WTC11 (cell line): ENCODE measurements at regions not wholly inside any gene's neighbourhood (a gene's known extent, or its start where the extent isn't known, plus 50 kb on each side); places are given as distances from the start of the nearest gene placed in this dataset.

ENCODE experiments used
- ATAC-seq: fragments of 200-7000 bp; cut with Tn5 transposase; 2 replicates; pipeline ENCODE4 v1.10.0; 2021; ENCODE audit warnings: mild to moderate bottlenecking, moderate library complexity
- CTCF ChIA-PET: fragments of 300-600 bp; sonication (Branson Sonifier 250); formaldehyde crosslinking; loops from one replicate; lab custom pipeline; 2021; ENCODE audit warnings: antibody characterized with exemption; lab: Charles Lee
- POLR2A ChIA-PET: fragments of 350-600 bp; sonication (Branson Sonifier 250); formaldehyde crosslinking; loops from one replicate; lab custom pipeline; 2021; ENCODE audit warnings: antibody characterized with exemption; lab: Charles Lee
- DNase-seq: peaks from one replicate; pipeline ENCODE4 v3.0.0; 2021; ENCODE audit warnings: low spot score
- H3K27ac Mint-ChIP-seq: 2 replicates; pipeline ENCODE4 v1.8.0; 2021; ENCODE audit warnings: mixed read lengths
- H3K27me3 Mint-ChIP-seq: 2 replicates; pipeline ENCODE4 v1.8.0; 2021; ENCODE audit warnings: low read depth, mild to moderate bottlenecking, moderate library complexity, mixed read lengths
- H3K36me3 Mint-ChIP-seq: 2 replicates; pipeline ENCODE4 v1.8.0; 2021; ENCODE audit warnings: mixed read lengths
- H3K4me1 Mint-ChIP-seq: 2 replicates; pipeline ENCODE4 v1.8.0; 2022; ENCODE audit warnings: mixed read lengths
- H3K4me3 Mint-ChIP-seq: 2 replicates; pipeline ENCODE4 v1.8.0; 2021; ENCODE audit warnings: mild to moderate bottlenecking, moderate library complexity, mixed read lengths
- H3K9me3 Mint-ChIP-seq: 2 replicates; pipeline ENCODE4 v1.8.0; 2021; ENCODE audit warnings: mixed read lengths
- EMX1 ChIP-seq: fragments of 250-450 bp; sonication (Bioruptor Pico); IDR thresholded peaks from 2 replicates; pipeline ENCODE4 v1.8.0; 2021; ENCODE audit warnings: mild to moderate bottlenecking
- FOXK1 ChIP-seq: sonication (generic); formaldehyde crosslinking; IDR thresholded peaks from 2 replicates; pipeline ENCODE4 v1.8.0; 2022; ENCODE audit warnings: mild to moderate bottlenecking, moderate library complexity, missing genetic modification reagents
- GABPB1 ChIP-seq: sonication (generic); formaldehyde crosslinking; IDR thresholded peaks from 2 replicates; pipeline ENCODE4 v1.8.1; 2023; ENCODE audit warnings: mild to moderate bottlenecking, missing genetic modification reagents
- GRHL2 ChIP-seq: fragments of 250-450 bp; sonication (Bioruptor Pico); IDR thresholded peaks from 2 replicates; pipeline ENCODE4 v1.8.0; 2022; ENCODE audit warnings: mild to moderate bottlenecking, moderate library complexity; ENCODE audit not compliant: insufficient replicate concordance, severe bottlenecking
- GTF2I ChIP-seq: fragments of 250-450 bp; sonication (Bioruptor Pico); conservative IDR thresholded peaks from 2 replicates; pipeline ENCODE4 v1.4.0; 2021; ENCODE audit warnings: mild to moderate bottlenecking
- HMGA2 ChIP-seq: fragments of 250-450 bp; sonication (Bioruptor Pico); IDR thresholded peaks from 2 replicates; pipeline ENCODE4 v1.4.0; 2021; ENCODE audit warnings: mild to moderate bottlenecking, moderate library complexity
- JUN ChIP-seq: sonication (generic); formaldehyde crosslinking; IDR thresholded peaks from 2 replicates; pipeline ENCODE4 v1.8.0; 2023; ENCODE audit warnings: mild to moderate bottlenecking, missing genetic modification reagents
- MYBL2 ChIP-seq: sonication (generic); formaldehyde crosslinking; IDR thresholded peaks from 2 replicates; pipeline ENCODE4 v1.8.1; 2023; ENCODE audit warnings: mild to moderate bottlenecking, moderate library complexity, missing genetic modification reagents
- NR1H2 ChIP-seq: sonication (generic); formaldehyde crosslinking; IDR thresholded peaks from 2 replicates; pipeline ENCODE4 v1.9.0; 2021; ENCODE audit warnings: mild to moderate bottlenecking, moderate library complexity, missing genetic modification reagents
- PRRX2 ChIP-seq: fragments of 250-450 bp; sonication (Bioruptor Pico); IDR thresholded peaks from 2 replicates; pipeline ENCODE4 v1.8.0; 2021; ENCODE audit warnings: mild to moderate bottlenecking
- SMAD4 ChIP-seq: sonication (generic); formaldehyde crosslinking; IDR thresholded peaks from 2 replicates; pipeline ENCODE4 v1.8.0; 2022; ENCODE audit warnings: mild to moderate bottlenecking, missing genetic modification reagents
- ZBTB21 ChIP-seq: sonication (generic); formaldehyde crosslinking; IDR thresholded peaks from 2 replicates; pipeline ENCODE4 v1.8.1; 2023; ENCODE audit warnings: mild to moderate bottlenecking, missing genetic modification reagents, borderline replicate concordance
- ZNF138 ChIP-seq: sonication (generic); formaldehyde crosslinking; conservative IDR thresholded peaks from 2 replicates; pipeline ENCODE4 v1.8.1; 2022; ENCODE audit warnings: mild to moderate bottlenecking, moderate library complexity, missing genetic modification reagents
- ZNF317 ChIP-seq: sonication (generic); formaldehyde crosslinking; IDR thresholded peaks from 2 replicates; pipeline ENCODE4 v1.8.1; 2023; ENCODE audit warnings: low read depth, mild to moderate bottlenecking, moderate library complexity, missing genetic modification reagents, borderline replicate concordance
- TF ChIP-seq, protein P1 (sequence below): fragments of 250-450 bp; sonication (Bioruptor Pico); IDR thresholded peaks from 2 replicates; pipeline ENCODE4 v1.8.0; 2021; ENCODE audit warnings: mild to moderate bottlenecking
- TF ChIP-seq, protein P2 (sequence below): sonication (generic); formaldehyde crosslinking; IDR thresholded peaks from 2 replicates; pipeline ENCODE4 v1.8.0; 2022; ENCODE audit warnings: mild to moderate bottlenecking, missing genetic modification reagents
- TF ChIP-seq, protein P3 (sequence below): sonication (generic); formaldehyde crosslinking; IDR thresholded peaks from 2 replicates; pipeline ENCODE4 v1.8.1; 2022; ENCODE audit warnings: missing genetic modification reagents, borderline replicate concordance
- TF ChIP-seq, protein P4 (sequence below): sonication (generic); formaldehyde crosslinking; IDR thresholded peaks from 2 replicates; pipeline ENCODE4 v1.8.0; 2023; ENCODE audit warnings: missing genetic modification reagents, mild to moderate bottlenecking, borderline replicate concordance
- TF ChIP-seq, protein P5 (sequence below): sonication (generic); formaldehyde crosslinking; IDR thresholded peaks from 2 replicates; pipeline ENCODE4 v1.8.0; 2023; ENCODE audit warnings: mild to moderate bottlenecking, missing genetic modification reagents

DNA sequence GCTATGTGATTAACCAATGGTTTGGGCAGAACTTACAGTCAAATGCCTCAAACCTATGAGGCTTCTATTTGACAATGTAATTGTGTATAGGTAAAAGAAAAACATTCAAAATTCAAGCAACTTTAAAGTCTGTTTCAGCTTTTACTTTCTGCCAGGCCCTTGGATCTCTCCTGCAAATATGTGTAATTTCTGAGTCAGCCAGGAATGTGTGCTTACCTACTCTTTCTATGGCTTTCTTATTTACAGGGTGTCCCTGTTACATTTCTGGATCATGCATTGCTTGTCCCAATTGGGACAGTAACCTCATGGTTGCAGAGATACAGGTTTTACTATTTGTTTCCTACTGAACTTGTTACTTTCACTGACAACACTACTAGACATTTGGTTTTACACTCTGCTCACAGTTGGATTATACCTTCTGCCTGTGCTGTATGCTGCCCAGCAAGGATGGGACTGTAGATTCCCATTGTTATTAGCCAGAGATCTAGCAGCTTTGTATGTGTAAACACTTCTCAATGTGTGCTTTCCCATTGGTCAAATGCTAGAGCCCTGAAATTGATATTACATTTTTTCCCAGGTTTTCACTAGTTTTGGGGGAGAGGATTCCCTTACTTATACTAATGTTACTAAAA lies 355.3 kb downstream of the ARL4A start:
- H3K27ac Mint-ChIP-seq: peak overlapping the region; percentile 57
- ChIA-PET CTCF (no interaction called here), POLR2A (no interaction called here)
- H3K9me3 Mint-ChIP-seq: no peaks in the 10 kb centered on the region; the same call in 1 of the 2 replicates
- no peak overlapping the region for H3K4me3 Mint-ChIP-seq
- 0 out of 2 replicates have a peak, but pooled peaks have one; percentile 16 for TF ChIP-seq GABPB1
- no peak for TF ChIP-seq PRRX2 (CRISPR knock-in tag)
- ATAC-seq: no peak
- no peak for DNase-seq
- H3K36me3 Mint-ChIP-seq: no peaks in the 10 kb centered on the region
- H3K27me3 Mint-ChIP-seq: no peaks in the 10 kb centered on the region
- no peaks in the 10 kb centered on the region for H3K4me1 Mint-ChIP-seq

DNA sequence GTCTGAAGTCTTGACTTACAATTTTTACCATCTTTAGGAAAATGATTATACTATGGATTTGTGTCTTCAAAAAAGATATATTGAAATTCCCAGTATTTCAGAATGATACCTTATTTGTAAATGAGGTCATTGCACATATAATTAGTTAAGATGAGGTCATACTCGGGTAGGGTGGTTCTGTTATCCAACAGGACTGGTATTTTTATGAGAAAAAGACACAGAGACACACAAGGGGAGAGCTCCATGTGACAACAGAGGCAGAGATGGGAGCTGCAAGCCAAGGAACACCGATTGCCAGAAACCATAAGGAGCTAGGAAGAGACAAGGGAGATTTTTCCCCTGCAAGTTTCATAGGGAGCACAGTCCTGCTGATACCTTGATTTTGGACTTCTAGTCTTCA lies 356.9 kb downstream of the ARL4A start:
- H3K4me1 Mint-ChIP-seq: no peaks in the 10 kb centered on the region
- no peak overlapping the region for H3K27ac Mint-ChIP-seq
- ChIA-PET POLR2A (no interaction called here), CTCF (no interaction called here)
- TF ChIP-seq, protein P1, sequence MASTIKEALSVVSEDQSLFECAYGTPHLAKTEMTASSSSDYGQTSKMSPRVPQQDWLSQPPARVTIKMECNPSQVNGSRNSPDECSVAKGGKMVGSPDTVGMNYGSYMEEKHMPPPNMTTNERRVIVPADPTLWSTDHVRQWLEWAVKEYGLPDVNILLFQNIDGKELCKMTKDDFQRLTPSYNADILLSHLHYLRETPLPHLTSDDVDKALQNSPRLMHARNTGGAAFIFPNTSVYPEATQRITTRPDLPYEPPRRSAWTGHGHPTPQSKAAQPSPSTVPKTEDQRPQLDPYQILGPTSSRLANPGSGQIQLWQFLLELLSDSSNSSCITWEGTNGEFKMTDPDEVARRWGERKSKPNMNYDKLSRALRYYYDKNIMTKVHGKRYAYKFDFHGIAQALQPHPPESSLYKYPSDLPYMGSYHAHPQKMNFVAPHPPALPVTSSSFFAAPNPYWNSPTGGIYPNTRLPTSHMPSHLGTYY (CRISPR knock-in tag): no peak
- TF ChIP-seq ZNF317 (CRISPR knock-in tag) (no peak), ZNF138 (CRISPR knock-in tag) (no peak), HMGA2 (CRISPR knock-in tag) (no peak), EMX1 (CRISPR knock-in tag) (no peak), GABPB1 (no peak), JUN (CRISPR knock-in tag) (no peak), NR1H2 (CRISPR knock-in tag) (no peak), SMAD4 (CRISPR knock-in tag) (no peak), FOXK1 (no peak), ZBTB21 (CRISPR knock-in tag) (no peak), GTF2I (CRISPR knock-in tag) (no peak), MYBL2 (CRISPR knock-in tag) (no peak), GRHL2 (no peak)
- TF ChIP-seq, protein P2, sequence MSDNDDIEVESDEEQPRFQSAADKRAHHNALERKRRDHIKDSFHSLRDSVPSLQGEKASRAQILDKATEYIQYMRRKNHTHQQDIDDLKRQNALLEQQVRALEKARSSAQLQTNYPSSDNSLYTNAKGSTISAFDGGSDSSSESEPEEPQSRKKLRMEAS (CRISPR knock-in tag): no peak
- TF ChIP-seq, protein P3, sequence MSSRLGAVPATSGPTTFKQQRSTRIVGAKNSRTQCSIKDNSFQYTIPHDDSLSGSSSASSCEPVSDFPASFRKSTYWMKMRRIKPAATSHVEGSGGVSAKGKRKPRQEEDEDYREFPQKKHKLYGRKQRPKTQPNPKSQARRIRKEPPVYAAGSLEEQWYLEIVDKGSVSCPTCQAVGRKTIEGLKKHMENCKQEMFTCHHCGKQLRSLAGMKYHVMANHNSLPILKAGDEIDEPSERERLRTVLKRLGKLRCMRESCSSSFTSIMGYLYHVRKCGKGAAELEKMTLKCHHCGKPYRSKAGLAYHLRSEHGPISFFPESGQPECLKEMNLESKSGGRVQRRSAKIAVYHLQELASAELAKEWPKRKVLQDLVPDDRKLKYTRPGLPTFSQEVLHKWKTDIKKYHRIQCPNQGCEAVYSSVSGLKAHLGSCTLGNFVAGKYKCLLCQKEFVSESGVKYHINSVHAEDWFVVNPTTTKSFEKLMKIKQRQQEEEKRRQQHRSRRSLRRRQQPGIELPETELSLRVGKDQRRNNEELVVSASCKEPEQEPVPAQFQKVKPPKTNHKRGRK: no peak
- TF ChIP-seq, protein P4, sequence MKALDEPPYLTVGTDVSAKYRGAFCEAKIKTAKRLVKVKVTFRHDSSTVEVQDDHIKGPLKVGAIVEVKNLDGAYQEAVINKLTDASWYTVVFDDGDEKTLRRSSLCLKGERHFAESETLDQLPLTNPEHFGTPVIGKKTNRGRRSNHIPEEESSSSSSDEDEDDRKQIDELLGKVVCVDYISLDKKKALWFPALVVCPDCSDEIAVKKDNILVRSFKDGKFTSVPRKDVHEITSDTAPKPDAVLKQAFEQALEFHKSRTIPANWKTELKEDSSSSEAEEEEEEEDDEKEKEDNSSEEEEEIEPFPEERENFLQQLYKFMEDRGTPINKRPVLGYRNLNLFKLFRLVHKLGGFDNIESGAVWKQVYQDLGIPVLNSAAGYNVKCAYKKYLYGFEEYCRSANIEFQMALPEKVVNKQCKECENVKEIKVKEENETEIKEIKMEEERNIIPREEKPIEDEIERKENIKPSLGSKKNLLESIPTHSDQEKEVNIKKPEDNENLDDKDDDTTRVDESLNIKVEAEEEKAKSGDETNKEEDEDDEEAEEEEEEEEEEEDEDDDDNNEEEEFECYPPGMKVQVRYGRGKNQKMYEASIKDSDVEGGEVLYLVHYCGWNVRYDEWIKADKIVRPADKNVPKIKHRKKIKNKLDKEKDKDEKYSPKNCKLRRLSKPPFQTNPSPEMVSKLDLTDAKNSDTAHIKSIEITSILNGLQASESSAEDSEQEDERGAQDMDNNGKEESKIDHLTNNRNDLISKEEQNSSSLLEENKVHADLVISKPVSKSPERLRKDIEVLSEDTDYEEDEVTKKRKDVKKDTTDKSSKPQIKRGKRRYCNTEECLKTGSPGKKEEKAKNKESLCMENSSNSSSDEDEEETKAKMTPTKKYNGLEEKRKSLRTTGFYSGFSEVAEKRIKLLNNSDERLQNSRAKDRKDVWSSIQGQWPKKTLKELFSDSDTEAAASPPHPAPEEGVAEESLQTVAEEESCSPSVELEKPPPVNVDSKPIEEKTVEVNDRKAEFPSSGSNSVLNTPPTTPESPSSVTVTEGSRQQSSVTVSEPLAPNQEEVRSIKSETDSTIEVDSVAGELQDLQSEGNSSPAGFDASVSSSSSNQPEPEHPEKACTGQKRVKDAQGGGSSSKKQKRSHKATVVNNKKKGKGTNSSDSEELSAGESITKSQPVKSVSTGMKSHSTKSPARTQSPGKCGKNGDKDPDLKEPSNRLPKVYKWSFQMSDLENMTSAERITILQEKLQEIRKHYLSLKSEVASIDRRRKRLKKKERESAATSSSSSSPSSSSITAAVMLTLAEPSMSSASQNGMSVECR (CRISPR knock-in tag): no peak
- TF ChIP-seq, protein P5, sequence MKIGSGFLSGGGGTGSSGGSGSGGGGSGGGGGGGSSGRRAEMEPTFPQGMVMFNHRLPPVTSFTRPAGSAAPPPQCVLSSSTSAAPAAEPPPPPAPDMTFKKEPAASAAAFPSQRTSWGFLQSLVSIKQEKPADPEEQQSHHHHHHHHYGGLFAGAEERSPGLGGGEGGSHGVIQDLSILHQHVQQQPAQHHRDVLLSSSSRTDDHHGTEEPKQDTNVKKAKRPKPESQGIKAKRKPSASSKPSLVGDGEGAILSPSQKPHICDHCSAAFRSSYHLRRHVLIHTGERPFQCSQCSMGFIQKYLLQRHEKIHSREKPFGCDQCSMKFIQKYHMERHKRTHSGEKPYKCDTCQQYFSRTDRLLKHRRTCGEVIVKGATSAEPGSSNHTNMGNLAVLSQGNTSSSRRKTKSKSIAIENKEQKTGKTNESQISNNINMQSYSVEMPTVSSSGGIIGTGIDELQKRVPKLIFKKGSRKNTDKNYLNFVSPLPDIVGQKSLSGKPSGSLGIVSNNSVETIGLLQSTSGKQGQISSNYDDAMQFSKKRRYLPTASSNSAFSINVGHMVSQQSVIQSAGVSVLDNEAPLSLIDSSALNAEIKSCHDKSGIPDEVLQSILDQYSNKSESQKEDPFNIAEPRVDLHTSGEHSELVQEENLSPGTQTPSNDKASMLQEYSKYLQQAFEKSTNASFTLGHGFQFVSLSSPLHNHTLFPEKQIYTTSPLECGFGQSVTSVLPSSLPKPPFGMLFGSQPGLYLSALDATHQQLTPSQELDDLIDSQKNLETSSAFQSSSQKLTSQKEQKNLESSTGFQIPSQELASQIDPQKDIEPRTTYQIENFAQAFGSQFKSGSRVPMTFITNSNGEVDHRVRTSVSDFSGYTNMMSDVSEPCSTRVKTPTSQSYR (CRISPR knock-in tag): no peak
- H3K9me3 Mint-ChIP-seq: no peaks in the 10 kb centered on the region; the same call in 1 of the 2 replicates
- ATAC-seq (peak; percentile 52), DNase-seq (no peak)
- H3K4me3 Mint-ChIP-seq: no peak overlapping the region
- no peaks in the 10 kb centered on the region for H3K27me3 Mint-ChIP-seq
- no peaks in the 10 kb centered on the region for H3K36me3 Mint-ChIP-seq
